Stomach smooth muscle (tissue), 2 donors: ENCODE measurements at regions not wholly inside any gene's neighbourhood (a gene's known extent, or its start where the extent isn't known, plus 50 kb on each side); places are given as distances from the start of the nearest gene placed in this dataset.

Source experiments
- H3K27ac ChIP-seq: one replicate; pipeline ENCODE4 v1.7.0; 2013; ENCODE audit warnings: mild to moderate bottlenecking, low read length, inconsistent platforms
- H3K27me3 ChIP-seq, 2 donors: one replicate each; pipeline ENCODE4 v1.7.0; 2013; ENCODE audit warnings: low read length in 2 of 2; ENCODE audit not compliant: insufficient read depth in 2 of 2, control insufficient read depth in 1 of 2
- H3K36me3 ChIP-seq, 2 donors: one replicate each; pipeline ENCODE4 v1.7.0; 2013; ENCODE audit warnings: low read length in 2 of 2; ENCODE audit not compliant: control insufficient read depth in 2 of 2, insufficient read depth in 2 of 2
- H3K4me1 ChIP-seq: one replicate; pipeline ENCODE4 v1.7.0; 2013; ENCODE audit warnings: low read length; ENCODE audit not compliant: control insufficient read depth, insufficient read depth
- H3K4me3 ChIP-seq, 2 donors: one replicate each; pipeline ENCODE4 v1.7.0; 2013; ENCODE audit warnings: low read length in 2 of 2
- H3K9ac ChIP-seq, 2 donors: one replicate each; pipeline ENCODE4 v1.7.0; 2013; ENCODE audit warnings: low read length in 2 of 2, mild to moderate bottlenecking in 1 of 2
- H3K9me3 ChIP-seq, 2 donors: one replicate each; pipeline ENCODE4 v1.7.0; 2013; ENCODE audit warnings: low read length in 2 of 2; ENCODE audit not compliant: control insufficient read depth in 2 of 2
- donor health status: healthy.
- donor health status: Pancreatic carcinoma.

- peaks cover 0 to 4% of the 10 kb centered on the region in 2 donors for H3K27me3 ChIP-seq
- H3K9ac ChIP-seq: no peak overlapping the region
- peaks cover 0 to 5% of the 10 kb centered on the region in 2 donors for H3K9me3 ChIP-seq
Observed at GRCh38 chr3:43978708-43979107, 263.0 kb upstream of the TOPAZ1 start.

GRCh38 chr3:43979645-43980044, 262.0 kb upstream of the TOPAZ1 start:
- Histone ChIP-seq H3K36me3 (no peaks in the 10 kb centered on the region), H3K9me3 (peaks cover 0 to 5% of the 10 kb centered on the region in 2 donors), H3K27ac (no peak overlapping the region), H3K9ac (no peak overlapping the region), H3K27me3 (peaks cover 0 to 4% of the 10 kb centered on the region in 2 donors), H3K4me1 (no peaks in the 10 kb centered on the region), H3K4me3 (no peak overlapping the region)

More at GRCh38 chr3:43978708-43979107, 263.0 kb upstream of the TOPAZ1 start:
- H3K4me3 ChIP-seq: no peak overlapping the region
- no peaks in the 10 kb centered on the region for H3K36me3 ChIP-seq
- H3K27ac ChIP-seq: no peak overlapping the region
- no peaks in the 10 kb centered on the region for H3K4me1 ChIP-seq

- Histone ChIP-seq H3K27me3 (peaks cover 49 to 71% of the 10 kb centered on the region in 2 donors), H3K4me3 (peak overlapping the region; percentile 25 to 57), H3K4me1 (peaks cover 48% of the 10 kb centered on the region), H3K36me3 (no peaks in the 10 kb centered on the region), H3K9ac (no peak overlapping the region), H3K27ac (no peak overlapping the region), H3K9me3 (peaks cover 3% of the 10 kb centered on the region in 2 donors)
Observed at GRCh38 chr3:43994657-43995546, 246.8 kb upstream of the TOPAZ1 start.

GRCh38 chr3:43995547-43996378, 245.9 kb upstream of the TOPAZ1 start:
- Histone ChIP-seq H3K4me1 (peaks cover 48% of the 10 kb centered on the region), H3K27ac (no peak overlapping the region), H3K27me3 (peaks cover 54 to 76% of the 10 kb centered on the region in 2 donors), H3K9me3 (peaks cover under 1 to 6% of the 10 kb centered on the region in 2 donors), H3K4me3 (peak overlapping the region; percentile 31 to 57), H3K36me3 (no peaks in the 10 kb centered on the region), H3K9ac (no peak overlapping the region)

- Histone ChIP-seq H3K36me3 (no peaks in the 10 kb centered on the region), H3K4me1 (peaks cover 48% of the 10 kb centered on the region), H3K27me3 (peaks cover 54 to 76% of the 10 kb centered on the region in 2 donors), H3K9me3 (peaks cover 0 to 2% of the 10 kb centered on the region in 2 donors), H3K4me3 (peak overlapping the region; percentile 52 to 57), H3K27ac (no peak overlapping the region), H3K9ac (no peak overlapping the region)
Observed at GRCh38 chr3:43996379-43997301, 245.0 kb upstream of the TOPAZ1 start.

- Histone ChIP-seq H3K4me3 (peak overlapping the region in 1 of 2 donors; percentile 57), H3K4me1 (peaks cover 48% of the 10 kb centered on the region), H3K36me3 (no peaks in the 10 kb centered on the region), H3K9ac (no peak overlapping the region), H3K27ac (no peak overlapping the region), H3K9me3 (peaks cover 0 to 2% of the 10 kb centered on the region in 2 donors), H3K27me3 (peaks cover 54 to 76% of the 10 kb centered on the region in 2 donors)
Observed at GRCh38 chr3:43997316-43997715, 244.4 kb upstream of the TOPAZ1 start.

- H3K9ac ChIP-seq: no peak overlapping the region
- H3K4me1 ChIP-seq: peaks cover 48% of the 10 kb centered on the region
- H3K27ac ChIP-seq: no peak overlapping the region
- H3K9me3 ChIP-seq: peaks cover 0 to 2% of the 10 kb centered on the region in 2 donors
- peak overlapping the region; percentile 60 to 67 for H3K4me3 ChIP-seq
- no peaks in the 10 kb centered on the region for H3K36me3 ChIP-seq
- peaks cover 56 to 82% of the 10 kb centered on the region in 2 donors for H3K27me3 ChIP-seq
Observed at GRCh38 chr3:43997788-43998369, 243.8 kb upstream of the TOPAZ1 start.

GRCh38 chr3:43998370-43998835, 243.3 kb upstream of the TOPAZ1 start:
- Histone ChIP-seq H3K4me1 (peaks cover 48% of the 10 kb centered on the region), H3K9me3 (peaks cover 0 to 2% of the 10 kb centered on the region in 2 donors), H3K27ac (no peak overlapping the region), H3K4me3 (peak overlapping the region; percentile 60 to 67), H3K27me3 (peaks cover 56 to 83% of the 10 kb centered on the region in 2 donors), H3K9ac (no peak overlapping the region), H3K36me3 (no peaks in the 10 kb centered on the region)

- H3K4me3 ChIP-seq: peak overlapping the region; percentile 60 to 67
- peaks cover 53 to 76% of the 10 kb centered on the region in 2 donors for H3K27me3 ChIP-seq
- no peak overlapping the region for H3K9ac ChIP-seq
- no peak overlapping the region for H3K27ac ChIP-seq
- no peaks in the 10 kb centered on the region for H3K36me3 ChIP-seq
- H3K4me1 ChIP-seq: peaks cover 48% of the 10 kb centered on the region
- peaks cover 0 to 2% of the 10 kb centered on the region in 2 donors for H3K9me3 ChIP-seq
Observed at GRCh38 chr3:43998836-43999727, 242.6 kb upstream of the TOPAZ1 start.
